GM12864 (cell line): ENCODE measurements at regions not wholly inside any gene's neighbourhood (a gene's known extent, or its start where the extent isn't known, plus 50 kb on each side); places are given as distances from the start of the nearest gene placed in this dataset.
"Not testable (repeated sequence)": the region's sequence is repeated elsewhere in the genome, so short reads cannot be mapped to it uniquely, and the experiment has no call there.

Experiments used
- DNase-seq: peaks from one replicate; pipeline ENCODE4 v3.0.0-alpha.2; 2011; ENCODE audit warnings: low read depth
- H3K4me3 ChIP-seq: 2 replicates; pipeline ENCODE4 v1.5.1; 2011; ENCODE audit warnings: mild to moderate bottlenecking, low read depth, low read length, control low read depth
- CTCF ChIP-seq: IDR thresholded peaks from 2 replicates; pipeline ENCODE4 v1.5.1; 2011; ENCODE audit warnings: low read depth, mild to moderate bottlenecking, moderate library complexity, low read length, control low read depth, inconsistent platforms; ENCODE audit errors: missing control alignments

- no peak for TF ChIP-seq CTCF
- DNase-seq = no peak
Observed at GRCh38 chr2:139674577-139674976, 894.4 kb upstream of the NXPH2 start.

GRCh38 chr2:139673447-139673846, 893.3 kb upstream of the NXPH2 start:
- not testable (repeated sequence) for DNase-seq, H3K4me3 ChIP-seq

More at GRCh38 chr2:139674577-139674976, 894.4 kb upstream of the NXPH2 start:
- no peak overlapping the region for H3K4me3 ChIP-seq

- DNase-seq = no peak
- TF ChIP-seq CTCF = no peak
Observed at GRCh38 chr2:139669675-139670074, 889.5 kb upstream of the NXPH2 start.

GRCh38 chr2:139652385-139652784, 872.2 kb upstream of the NXPH2 start:
- TF ChIP-seq CTCF = no peak
- H3K4me3 ChIP-seq = no peak overlapping the region
- no peak for DNase-seq

More at GRCh38 chr2:139669675-139670074, 889.5 kb upstream of the NXPH2 start:
- H3K4me3 ChIP-seq = no peak overlapping the region

- no peak for DNase-seq
- no peak overlapping the region for H3K4me3 ChIP-seq
- no peak for TF ChIP-seq CTCF
Observed at GRCh38 chr2:139645617-139646016, 865.4 kb upstream of the NXPH2 start.

GRCh38 chr2:139643139-139643538, 862.9 kb upstream of the NXPH2 start:
- no peak for DNase-seq
- no peak overlapping the region for H3K4me3 ChIP-seq
- TF ChIP-seq CTCF = no peak

GRCh38 chr2:139631966-139632365, 851.8 kb upstream of the NXPH2 start:
- no peak for DNase-seq
- no peak for TF ChIP-seq CTCF
- H3K4me3 ChIP-seq = no peak overlapping the region
